Activated naive CD4-positive, alpha-beta T cell treated with anti-CD3 and anti-CD28 coated beads, Interleukin-2, amount 10 ng/mL, durations not matched to agents 7 days and 5 days (primary cell): ENCODE measurements at regions not wholly inside any gene's neighbourhood (a gene's known extent, or its start where the extent isn't known, plus 50 kb on each side); places are given as distances from the start of the nearest gene placed in this dataset.

Experiments
- CTCF ChIA-PET: fragments of 350-600 bp; sonication (Branson Sonifier 250); formaldehyde crosslinking; loops from one replicate; lab custom pipeline; 2021; ENCODE audit warnings: antibody characterized with exemption; lab: Charles Lee
- DNase-seq: peaks from one replicate; pipeline ENCODE4 v3.0.0-alpha.2; 2020
- H3K27ac Mint-ChIP-seq: one replicate; pipeline ENCODE4 v1.8.0; 2021; ENCODE audit warnings: mild to moderate bottlenecking, moderate library complexity, mixed read lengths
- H3K27me3 Mint-ChIP-seq: one replicate; pipeline ENCODE4 v1.8.0; 2021; ENCODE audit warnings: mild to moderate bottlenecking, mixed read lengths
- H3K36me3 Mint-ChIP-seq: one replicate; pipeline ENCODE4 v1.8.0; 2021; ENCODE audit warnings: mixed read lengths
- H3K4me1 Mint-ChIP-seq: one replicate; pipeline ENCODE4 v1.8.0; 2021; ENCODE audit warnings: mixed read lengths
- H3K4me3 Mint-ChIP-seq: one replicate; pipeline ENCODE4 v1.8.0; 2021; ENCODE audit warnings: mild to moderate bottlenecking, moderate library complexity, mixed read lengths
- H3K9me3 Mint-ChIP-seq: one replicate; pipeline ENCODE4 v1.8.0; 2021; ENCODE audit warnings: mixed read lengths

DNA sequence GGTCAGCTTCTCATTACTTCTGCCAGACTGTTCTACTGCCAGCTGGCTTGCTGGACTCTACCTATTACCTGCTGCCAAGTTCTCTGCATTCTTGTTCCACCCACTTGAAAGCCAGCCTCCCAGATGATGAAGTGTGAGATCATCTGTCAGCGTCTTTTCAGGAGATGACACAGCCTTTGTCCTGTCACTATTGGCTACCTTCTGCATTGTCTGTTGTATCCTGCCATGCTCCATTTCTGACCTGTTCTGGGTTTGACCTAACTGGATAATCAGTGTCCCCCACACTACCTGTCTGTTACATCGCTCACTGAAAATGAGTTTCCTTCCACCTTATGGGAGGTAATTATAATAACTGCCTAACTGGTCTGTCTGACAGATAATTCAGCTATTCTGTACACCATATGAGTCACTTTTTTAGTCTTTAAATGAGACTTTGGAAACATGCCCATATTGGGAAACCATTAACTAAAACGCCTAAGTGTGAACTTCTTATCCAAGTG is 520.6 kb downstream of the METTL4 start:
- Mint-ChIP-seq H3K4me3 (no peak overlapping the region), H3K4me1 (peaks cover 2% of the 10 kb centered on the region), H3K9me3 (no peaks in the 10 kb centered on the region), H3K27me3 (no peaks in the 10 kb centered on the region), H3K36me3 (no peaks in the 10 kb centered on the region), H3K27ac (no peak overlapping the region)
- no peak for DNase-seq
- CTCF ChIA-PET: no interaction called here

GRCh38 chr18:2053490-2054089 is 517.7 kb downstream of the METTL4 start:
- Mint-ChIP-seq H3K36me3 (no peaks in the 10 kb centered on the region), H3K9me3 (no peaks in the 10 kb centered on the region), H3K27me3 (no peaks in the 10 kb centered on the region), H3K27ac (no peak overlapping the region), H3K4me1 (peaks cover 2% of the 10 kb centered on the region), H3K4me3 (no peak overlapping the region)
- CTCF ChIA-PET: no interaction called here
- no peak for DNase-seq

DNA sequence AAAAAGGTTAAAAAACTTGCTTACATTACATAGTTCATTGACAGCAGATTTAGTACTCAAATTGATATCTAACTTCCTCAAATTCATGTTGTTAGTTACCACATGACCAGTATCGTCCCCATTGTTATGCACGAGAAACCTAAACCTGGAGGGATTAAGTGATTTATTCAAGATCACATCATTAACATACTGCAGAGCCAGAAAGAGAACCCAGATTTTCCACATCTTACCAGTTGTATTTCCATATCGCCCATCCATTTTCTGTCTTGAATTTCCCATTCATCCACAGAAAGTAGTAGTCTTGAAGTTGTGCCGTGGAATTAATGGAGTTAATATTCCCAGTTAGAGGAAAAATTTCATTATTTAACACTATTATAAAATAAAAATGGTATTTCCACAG is 512.0 kb downstream of the METTL4 start:
- H3K27ac Mint-ChIP-seq: no peak overlapping the region
- no peak for DNase-seq
- H3K9me3 Mint-ChIP-seq: no peaks in the 10 kb centered on the region
- no peaks in the 10 kb centered on the region for H3K4me1 Mint-ChIP-seq
- H3K27me3 Mint-ChIP-seq: no peaks in the 10 kb centered on the region
- H3K36me3 Mint-ChIP-seq: no peaks in the 10 kb centered on the region
- CTCF ChIA-PET: no interaction called here
- H3K4me3 Mint-ChIP-seq: no peak overlapping the region

DNA sequence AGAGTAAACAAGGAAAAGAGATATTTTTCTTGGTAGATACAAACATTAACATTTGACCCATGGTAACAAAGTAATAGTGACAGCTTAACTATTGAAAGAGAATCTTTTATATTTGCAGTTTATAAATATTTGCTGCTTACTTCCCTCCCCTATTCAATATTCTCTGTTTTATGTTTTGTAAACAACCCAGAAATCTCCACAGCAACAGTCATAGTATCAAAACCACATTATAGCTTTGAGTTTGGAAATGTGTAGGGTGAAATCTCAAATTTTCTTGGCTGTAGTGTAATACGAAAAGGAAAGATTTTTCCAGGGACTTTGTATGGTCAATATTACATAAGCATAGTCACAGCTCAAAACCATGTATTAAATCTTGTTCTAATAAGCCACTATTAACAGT is 511.2 kb downstream of the METTL4 start:
- no peaks in the 10 kb centered on the region for H3K9me3 Mint-ChIP-seq
- H3K27me3 Mint-ChIP-seq: no peaks in the 10 kb centered on the region

DNA sequence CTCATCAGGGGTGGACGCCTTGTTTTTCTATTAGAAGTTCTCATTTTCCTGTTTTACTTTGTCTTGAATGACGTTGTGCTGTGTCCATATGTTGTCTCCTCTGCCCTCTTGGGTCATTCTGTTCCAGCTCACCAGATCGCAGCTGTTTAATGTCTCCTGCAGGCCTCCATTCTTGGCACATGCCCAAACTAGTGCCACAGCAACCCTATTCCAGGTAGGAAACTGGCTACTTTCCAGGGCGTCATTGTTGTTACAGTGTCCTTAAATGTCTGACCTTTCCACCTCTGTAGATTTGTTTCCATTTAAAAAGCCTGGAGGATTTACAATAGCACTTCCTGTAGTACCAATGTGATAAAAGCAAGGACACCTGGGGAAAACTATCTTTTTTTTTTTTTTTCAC is 500.7 kb downstream of the METTL4 start:
- no peaks in the 10 kb centered on the region for H3K4me1 Mint-ChIP-seq
- DNase-seq: no peak
- H3K4me3 Mint-ChIP-seq: no peak overlapping the region
- no peaks in the 10 kb centered on the region for H3K9me3 Mint-ChIP-seq
- no peaks in the 10 kb centered on the region for H3K27me3 Mint-ChIP-seq
- CTCF ChIA-PET: no interaction called here
- peak overlapping the region; percentile 11 for H3K27ac Mint-ChIP-seq
- no peaks in the 10 kb centered on the region for H3K36me3 Mint-ChIP-seq

More for the DNA sequence above, 511.2 kb downstream of the METTL4 start:
- no peaks in the 10 kb centered on the region for H3K4me1 Mint-ChIP-seq
- CTCF ChIA-PET: no interaction called here
- H3K4me3 Mint-ChIP-seq: no peak overlapping the region
- H3K36me3 Mint-ChIP-seq: no peaks in the 10 kb centered on the region
- DNase-seq: no peak
- no peak overlapping the region for H3K27ac Mint-ChIP-seq

- no peaks in the 10 kb centered on the region for H3K27me3 Mint-ChIP-seq
- H3K36me3 Mint-ChIP-seq: no peaks in the 10 kb centered on the region
- no peak overlapping the region for H3K27ac Mint-ChIP-seq
- H3K4me1 Mint-ChIP-seq: no peaks in the 10 kb centered on the region
- no peak for DNase-seq
- CTCF ChIA-PET: no interaction called here
- H3K4me3 Mint-ChIP-seq: no peak overlapping the region
- no peaks in the 10 kb centered on the region for H3K9me3 Mint-ChIP-seq
Measured at GRCh38 chr18:2075499-2075898, 495.8 kb downstream of the METTL4 start.

GRCh38 chr18:2082676-2083075 is 488.6 kb downstream of the METTL4 start:
- no peaks in the 10 kb centered on the region for H3K36me3 Mint-ChIP-seq

DNA sequence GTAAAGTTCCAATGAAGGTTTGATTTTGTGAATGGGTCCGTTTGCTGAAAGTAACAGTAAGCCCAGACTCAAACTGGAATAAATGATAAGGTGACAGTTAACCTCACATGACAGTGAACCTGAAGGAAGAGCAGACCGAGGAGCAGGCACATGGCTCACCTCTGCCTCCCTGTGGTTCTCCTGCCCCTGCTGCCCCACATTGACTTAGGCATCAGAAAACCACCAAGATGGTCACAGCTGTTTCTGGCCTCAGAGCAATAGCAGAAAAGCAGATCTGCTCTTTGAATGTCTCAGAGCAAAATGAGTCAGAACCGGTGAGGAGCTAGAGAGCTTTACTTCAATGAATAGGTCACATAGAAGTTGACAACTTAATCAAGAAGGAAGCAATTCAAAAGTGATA is 487.6 kb downstream of the METTL4 start:
- Mint-ChIP-seq H3K4me3 (no peak overlapping the region), H3K27ac (no peak overlapping the region), H3K4me1 (no peaks in the 10 kb centered on the region), H3K9me3 (no peaks in the 10 kb centered on the region), H3K27me3 (no peaks in the 10 kb centered on the region), H3K36me3 (no peaks in the 10 kb centered on the region)
- DNase-seq: no peak
- CTCF ChIA-PET: interaction anchor here (0.6 kb wide), 1 partner anchor 526 kb away, joined by 3 read pairs; no protein-coding TSS in a partner anchor

More at GRCh38 chr18:2082676-2083075, 488.6 kb downstream of the METTL4 start:
- H3K27ac Mint-ChIP-seq: no peak overlapping the region
- CTCF ChIA-PET: no interaction called here
- no peaks in the 10 kb centered on the region for H3K4me1 Mint-ChIP-seq
- no peaks in the 10 kb centered on the region for H3K9me3 Mint-ChIP-seq
- no peaks in the 10 kb centered on the region for H3K27me3 Mint-ChIP-seq
- H3K4me3 Mint-ChIP-seq: no peak overlapping the region
- no peak for DNase-seq

- no peaks in the 10 kb centered on the region for H3K27me3 Mint-ChIP-seq
- H3K9me3 Mint-ChIP-seq: no peaks in the 10 kb centered on the region
- H3K36me3 Mint-ChIP-seq: no peaks in the 10 kb centered on the region
- CTCF ChIA-PET: interaction anchor here (1.2 kb wide), 1 partner anchor 18 kb away, joined by 4 read pairs; no protein-coding TSS in a partner anchor
- H3K27ac Mint-ChIP-seq: no peak overlapping the region
- no peak for DNase-seq
- no peak overlapping the region for H3K4me3 Mint-ChIP-seq
- peaks cover 4% of the 10 kb centered on the region for H3K4me1 Mint-ChIP-seq
Measured at GRCh38 chr18:2086439-2086838, 484.9 kb downstream of the METTL4 start.

DNA sequence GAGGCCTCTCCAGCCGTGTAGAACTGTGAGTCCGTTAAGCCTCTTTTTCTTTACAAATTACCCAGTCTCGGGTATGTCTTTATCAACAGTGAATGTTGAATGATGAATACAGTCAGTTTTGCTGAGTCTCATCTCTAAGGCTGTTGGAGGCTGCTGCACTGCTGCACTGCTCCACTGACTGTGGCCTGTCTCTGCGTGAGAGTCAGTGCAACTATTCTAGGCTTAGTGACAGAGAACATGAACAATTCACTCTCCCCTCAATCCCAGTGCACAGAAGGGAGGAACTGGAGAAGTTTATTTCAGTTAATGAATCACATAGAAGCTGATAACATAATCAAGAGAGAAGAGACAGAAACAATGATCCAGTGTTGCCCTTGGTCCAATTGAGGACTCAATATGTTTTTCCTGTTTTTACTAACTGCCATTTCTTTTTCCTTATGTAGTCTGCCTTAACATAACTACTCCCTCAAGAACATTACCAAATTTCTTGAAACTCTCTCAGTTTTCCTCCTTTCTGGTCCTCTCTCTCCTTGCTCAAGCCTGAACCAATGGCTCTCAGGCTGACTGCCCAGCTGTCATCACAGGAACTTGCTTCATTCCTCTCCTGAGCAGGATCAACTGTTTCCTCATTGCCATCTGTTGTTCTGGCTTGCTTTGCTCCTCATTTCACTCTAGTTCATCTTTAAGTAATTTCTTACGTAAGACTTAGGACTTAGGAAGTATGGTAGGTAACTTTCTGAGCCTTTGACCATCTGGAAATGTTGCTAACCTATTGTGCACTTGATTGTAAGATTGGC is 483.2 kb downstream of the METTL4 start:
- no peak for DNase-seq
- Mint-ChIP-seq H3K4me1 (peaks cover 4% of the 10 kb centered on the region), H3K9me3 (no peaks in the 10 kb centered on the region), H3K27me3 (peaks cover 1% of the 10 kb centered on the region), H3K36me3 (no peaks in the 10 kb centered on the region), H3K4me3 (no peak overlapping the region), H3K27ac (no peak overlapping the region)
- CTCF ChIA-PET: no interaction called here

DNA sequence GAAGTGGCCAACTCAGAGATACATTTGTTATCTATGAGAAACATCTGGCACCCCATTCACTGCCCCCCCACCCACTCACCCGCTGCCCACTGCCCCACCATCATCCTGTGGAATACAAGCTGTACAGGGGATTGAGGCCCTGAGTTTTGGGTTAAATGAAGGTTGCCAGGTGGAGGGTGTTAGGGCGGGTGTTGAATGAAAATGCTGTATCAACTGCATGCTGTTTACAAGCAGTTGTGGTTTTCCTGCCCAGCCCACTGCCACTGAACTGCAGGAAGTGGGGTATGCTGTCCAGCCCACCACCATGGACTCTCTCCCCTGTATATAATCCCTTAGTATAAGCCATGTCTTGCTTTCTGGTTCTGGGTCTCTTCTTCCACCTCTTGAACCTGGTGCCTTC is 481.9 kb downstream of the METTL4 start:
- H3K36me3 Mint-ChIP-seq: no peaks in the 10 kb centered on the region
- no peak for DNase-seq
- H3K27ac Mint-ChIP-seq: no peak overlapping the region
- CTCF ChIA-PET: no interaction called here
- H3K9me3 Mint-ChIP-seq: no peaks in the 10 kb centered on the region
- H3K27me3 Mint-ChIP-seq: peaks cover 3% of the 10 kb centered on the region
- H3K4me3 Mint-ChIP-seq: no peak overlapping the region
- H3K4me1 Mint-ChIP-seq: peaks cover 4% of the 10 kb centered on the region

GRCh38 chr18:2091937-2092336 is 479.4 kb downstream of the METTL4 start:
- Mint-ChIP-seq H3K4me1 (peaks cover 4% of the 10 kb centered on the region), H3K4me3 (no peak overlapping the region), H3K27ac (no peak overlapping the region), H3K27me3 (peaks cover 3% of the 10 kb centered on the region), H3K36me3 (no peaks in the 10 kb centered on the region), H3K9me3 (no peaks in the 10 kb centered on the region)
- CTCF ChIA-PET: no interaction called here
- DNase-seq: no peak

GRCh38 chr18:2096551-2096950 is 474.8 kb downstream of the METTL4 start:
- Mint-ChIP-seq H3K9me3 (no peaks in the 10 kb centered on the region), H3K27me3 (peaks cover 7% of the 10 kb centered on the region), H3K4me1 (no peaks in the 10 kb centered on the region), H3K4me3 (no peak overlapping the region), H3K36me3 (no peaks in the 10 kb centered on the region), H3K27ac (no peak overlapping the region)
- CTCF ChIA-PET: interaction anchor here (1.1 kb wide), 1 partner anchor 9 kb away, joined by 5 read pairs; no protein-coding TSS in a partner anchor
- no peak for DNase-seq

- H3K27ac Mint-ChIP-seq: no peak overlapping the region
- no peak for DNase-seq
- CTCF ChIA-PET: no interaction called here
- no peaks in the 10 kb centered on the region for H3K4me1 Mint-ChIP-seq
- no peaks in the 10 kb centered on the region for H3K36me3 Mint-ChIP-seq
- peaks cover 10% of the 10 kb centered on the region for H3K27me3 Mint-ChIP-seq
- no peak overlapping the region for H3K4me3 Mint-ChIP-seq
- H3K9me3 Mint-ChIP-seq: no peaks in the 10 kb centered on the region
Measured at GRCh38 chr18:2100694-2101213, 470.6 kb downstream of the METTL4 start.

DNA sequence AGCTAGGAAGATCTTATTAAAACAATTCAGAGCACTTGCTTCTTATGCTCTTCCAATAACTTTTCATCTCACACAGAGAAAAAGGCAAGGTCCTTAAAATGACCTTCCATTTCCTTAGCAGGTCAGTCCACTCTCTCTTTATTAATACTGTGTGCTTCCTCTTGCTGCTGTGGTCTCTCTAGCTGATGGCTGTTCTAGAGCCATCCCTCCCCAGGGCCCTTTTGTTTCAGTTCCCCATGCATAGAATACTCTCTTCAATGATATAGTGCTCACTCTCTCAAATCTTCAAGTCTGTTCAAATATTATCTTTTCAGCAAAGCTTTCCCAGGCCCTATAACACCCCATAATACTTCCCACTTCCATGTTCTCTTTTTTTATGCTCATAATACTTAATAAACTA is 469.3 kb downstream of the METTL4 start:
- CTCF ChIA-PET: no interaction called here
- no peak overlapping the region for H3K27ac Mint-ChIP-seq

More for the DNA sequence above, 469.3 kb downstream of the METTL4 start:
- Mint-ChIP-seq H3K4me1 (no peaks in the 10 kb centered on the region), H3K4me3 (no peak overlapping the region), H3K36me3 (no peaks in the 10 kb centered on the region), H3K9me3 (no peaks in the 10 kb centered on the region), H3K27me3 (peaks cover 10% of the 10 kb centered on the region)
- no peak for DNase-seq
